Epithelial cell of esophagus (primary cell): ENCODE measurements at regions not wholly inside any gene's neighbourhood (a gene's known extent, or its start where the extent isn't known, plus 50 kb on each side); places are given as distances from the start of the nearest gene placed in this dataset.

ENCODE experiments used
- DNase-seq: peaks from one replicate; pipeline ENCODE4 v3.0.0; 2010; ENCODE audit warnings: low read depth
- H3K4me3 ChIP-seq: 2 replicates; pipeline ENCODE4 v1.5.1; 2011; ENCODE audit warnings: mild to moderate bottlenecking, low read length, control low read depth
- TF ChIP-seq, protein P1 (sequence below): IDR thresholded peaks from 2 replicates; pipeline ENCODE4 v1.5.1; 2011; ENCODE audit warnings: low read depth, mild to moderate bottlenecking, low read length, control low read depth, inconsistent platforms; ENCODE audit not compliant: insufficient read depth; ENCODE audit errors: missing control alignments

DNA sequence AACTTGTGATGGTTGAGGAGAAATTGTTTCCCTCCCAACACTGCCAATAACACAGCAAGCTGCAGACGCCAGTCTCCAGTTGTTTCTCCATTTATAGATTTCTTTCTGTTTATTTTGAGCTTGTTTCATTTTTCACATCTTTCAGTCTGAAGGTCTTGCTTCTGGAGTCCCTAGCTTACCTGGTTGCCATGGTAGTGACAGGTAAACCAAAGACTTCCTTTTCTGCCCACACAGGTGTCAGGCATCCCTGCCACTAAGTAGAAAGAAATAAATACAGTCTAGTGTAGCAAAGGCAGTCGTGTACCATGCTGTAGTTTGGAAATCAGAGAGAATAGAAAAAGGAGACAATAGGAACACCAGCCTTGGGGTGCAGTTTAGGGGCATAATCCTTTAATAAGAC is 82.8 kb downstream of the MARCHF4 start:
- TF ChIP-seq, protein P1, sequence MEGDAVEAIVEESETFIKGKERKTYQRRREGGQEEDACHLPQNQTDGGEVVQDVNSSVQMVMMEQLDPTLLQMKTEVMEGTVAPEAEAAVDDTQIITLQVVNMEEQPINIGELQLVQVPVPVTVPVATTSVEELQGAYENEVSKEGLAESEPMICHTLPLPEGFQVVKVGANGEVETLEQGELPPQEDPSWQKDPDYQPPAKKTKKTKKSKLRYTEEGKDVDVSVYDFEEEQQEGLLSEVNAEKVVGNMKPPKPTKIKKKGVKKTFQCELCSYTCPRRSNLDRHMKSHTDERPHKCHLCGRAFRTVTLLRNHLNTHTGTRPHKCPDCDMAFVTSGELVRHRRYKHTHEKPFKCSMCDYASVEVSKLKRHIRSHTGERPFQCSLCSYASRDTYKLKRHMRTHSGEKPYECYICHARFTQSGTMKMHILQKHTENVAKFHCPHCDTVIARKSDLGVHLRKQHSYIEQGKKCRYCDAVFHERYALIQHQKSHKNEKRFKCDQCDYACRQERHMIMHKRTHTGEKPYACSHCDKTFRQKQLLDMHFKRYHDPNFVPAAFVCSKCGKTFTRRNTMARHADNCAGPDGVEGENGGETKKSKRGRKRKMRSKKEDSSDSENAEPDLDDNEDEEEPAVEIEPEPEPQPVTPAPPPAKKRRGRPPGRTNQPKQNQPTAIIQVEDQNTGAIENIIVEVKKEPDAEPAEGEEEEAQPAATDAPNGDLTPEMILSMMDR: no peak
- DNase-seq: no peak
- no peak overlapping the region for H3K4me3 ChIP-seq

DNA sequence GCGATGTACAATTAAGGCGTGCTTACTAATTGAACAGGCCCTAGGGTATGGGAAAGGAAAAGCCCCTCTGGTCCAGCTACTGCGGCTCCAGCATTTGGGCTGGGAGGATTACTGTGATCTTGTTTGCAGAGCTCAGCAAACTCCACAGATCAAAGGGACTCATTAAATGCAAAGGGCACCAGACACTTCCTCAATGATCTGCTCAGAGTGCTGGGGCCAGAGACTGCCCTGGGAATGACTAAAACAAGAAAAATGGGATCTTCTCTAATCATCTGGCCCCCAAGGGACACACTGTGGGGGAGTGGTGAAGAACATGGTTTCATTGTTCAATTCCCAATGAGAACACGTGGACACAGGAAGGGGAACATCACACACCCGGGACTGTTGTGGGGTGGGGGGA is 85.0 kb downstream of the MARCHF4 start:
- no peak for DNase-seq
- TF ChIP-seq, protein P1: no peak
- no peak overlapping the region for H3K4me3 ChIP-seq

DNA sequence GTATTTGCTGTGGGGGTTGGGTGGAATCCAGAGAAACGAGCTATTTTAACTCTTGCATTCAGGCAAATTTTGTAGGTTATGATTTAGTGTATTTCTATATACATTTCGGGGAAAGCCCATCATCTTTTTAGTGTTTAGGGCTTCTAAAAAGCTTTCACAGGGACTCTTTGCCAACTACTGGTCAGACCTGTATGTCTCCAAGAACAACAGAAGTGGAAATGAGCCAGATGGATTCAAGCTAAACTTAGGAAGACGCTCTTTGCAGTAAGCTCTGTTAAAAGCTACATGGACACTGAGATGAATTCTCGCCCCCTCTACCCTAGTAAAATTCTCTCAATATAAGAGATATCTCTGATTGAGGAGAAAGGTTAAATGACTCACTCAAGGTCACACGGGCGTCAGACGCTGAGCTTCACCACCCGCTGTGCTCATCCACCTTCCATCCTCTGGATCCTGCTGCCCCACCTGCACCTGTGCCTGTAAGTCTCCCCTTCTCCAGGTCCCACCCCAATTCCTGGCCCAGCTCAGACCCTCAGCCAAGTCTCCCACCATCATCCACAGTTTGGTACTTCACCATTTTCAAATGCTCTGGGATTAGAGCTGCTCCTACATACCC is 85.6 kb downstream of the MARCHF4 start:
- H3K4me3 ChIP-seq: no peak overlapping the region
- TF ChIP-seq, protein P1: no peak
- peak; percentile 34 for DNase-seq

- H3K4me3 ChIP-seq: no peak overlapping the region
- no peak for DNase-seq
- TF ChIP-seq, protein P1: no peak
These were observed 86.6 kb downstream of the MARCHF4 start for GRCh38 chr2:216285701-216286100.

GRCh38 chr2:216284708-216285107 is 87.6 kb downstream of the MARCHF4 start:
- no peak for DNase-seq
- TF ChIP-seq, protein P1: no peak
- no peak overlapping the region for H3K4me3 ChIP-seq

DNA sequence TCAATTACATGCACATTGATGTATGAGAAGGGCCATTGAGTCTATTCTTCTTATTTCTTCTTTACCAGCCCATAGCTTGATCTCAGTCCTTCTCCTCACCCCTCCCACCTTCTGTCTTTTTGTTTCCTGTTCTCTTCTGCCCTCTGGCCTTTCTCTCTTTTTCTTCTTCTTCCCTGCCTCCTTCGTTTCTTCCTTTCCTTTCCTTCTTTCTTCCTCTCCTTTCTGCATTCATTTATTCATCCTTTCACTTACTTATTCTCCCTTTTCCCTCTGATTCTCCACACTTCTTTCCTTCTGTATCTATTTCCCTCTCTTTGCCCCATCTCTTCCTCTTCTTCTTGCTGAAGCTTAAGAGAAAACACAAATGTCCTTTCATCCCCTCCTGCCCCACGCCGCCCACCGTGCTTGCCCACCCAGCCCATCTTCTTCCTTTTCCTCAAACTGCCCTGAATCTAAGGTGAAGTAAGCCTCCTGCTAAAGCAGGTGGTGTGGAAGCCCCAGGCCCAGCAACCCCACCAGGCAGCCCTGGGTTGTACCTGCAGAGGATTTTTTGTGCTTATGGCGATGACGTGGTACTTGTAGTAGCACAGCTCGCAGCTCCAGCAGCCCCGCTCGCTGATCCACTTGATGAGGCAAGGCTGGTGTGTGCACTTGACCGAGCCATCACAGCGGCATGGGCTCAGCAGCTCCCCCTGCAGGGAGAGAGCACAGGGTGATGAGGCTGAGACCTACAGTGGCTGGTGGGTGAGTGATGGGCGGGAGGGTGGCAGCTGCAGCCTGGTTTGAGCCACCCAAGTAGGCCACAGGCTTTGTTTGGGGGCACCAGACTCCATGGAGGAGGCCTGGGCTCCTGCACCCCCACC is 89.0 kb downstream of the MARCHF4 start:
- peak; percentile 16 for DNase-seq
- TF ChIP-seq, protein P1: peak; percentile 32

More for the DNA sequence above, 89.0 kb downstream of the MARCHF4 start:
- no peak overlapping the region for H3K4me3 ChIP-seq
